ENCODE measurements at regions not wholly inside any gene's neighbourhood (a gene's known extent, or its start where the extent isn't known, plus 50 kb on each side); places are given as distances from the start of the nearest gene placed in this dataset.

DNA sequence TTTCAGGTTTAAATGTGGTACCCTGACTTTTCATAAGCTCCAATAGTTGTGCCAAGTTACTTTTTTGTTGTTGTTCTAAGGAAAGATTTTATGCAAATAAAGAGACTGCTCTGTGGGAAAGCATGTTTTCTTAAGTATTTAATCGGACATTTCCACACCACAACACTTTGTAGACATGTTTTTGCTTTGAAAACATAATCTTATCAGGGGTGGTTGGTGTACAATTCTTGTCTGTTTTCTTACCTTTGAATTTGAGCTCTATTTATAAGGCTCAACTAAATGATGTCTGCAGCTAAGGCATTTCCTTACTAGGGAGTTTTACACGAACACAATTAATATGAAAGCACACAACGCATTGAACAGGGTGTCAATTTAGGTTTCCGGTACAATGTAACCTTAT, 81.5 kb upstream of the CDIN1 start:
- no peak for TF ChIP-seq POLR2A (IDR thresholded peaks at IDR 0.05)
- TF ChIP-seq, protein P1, sequence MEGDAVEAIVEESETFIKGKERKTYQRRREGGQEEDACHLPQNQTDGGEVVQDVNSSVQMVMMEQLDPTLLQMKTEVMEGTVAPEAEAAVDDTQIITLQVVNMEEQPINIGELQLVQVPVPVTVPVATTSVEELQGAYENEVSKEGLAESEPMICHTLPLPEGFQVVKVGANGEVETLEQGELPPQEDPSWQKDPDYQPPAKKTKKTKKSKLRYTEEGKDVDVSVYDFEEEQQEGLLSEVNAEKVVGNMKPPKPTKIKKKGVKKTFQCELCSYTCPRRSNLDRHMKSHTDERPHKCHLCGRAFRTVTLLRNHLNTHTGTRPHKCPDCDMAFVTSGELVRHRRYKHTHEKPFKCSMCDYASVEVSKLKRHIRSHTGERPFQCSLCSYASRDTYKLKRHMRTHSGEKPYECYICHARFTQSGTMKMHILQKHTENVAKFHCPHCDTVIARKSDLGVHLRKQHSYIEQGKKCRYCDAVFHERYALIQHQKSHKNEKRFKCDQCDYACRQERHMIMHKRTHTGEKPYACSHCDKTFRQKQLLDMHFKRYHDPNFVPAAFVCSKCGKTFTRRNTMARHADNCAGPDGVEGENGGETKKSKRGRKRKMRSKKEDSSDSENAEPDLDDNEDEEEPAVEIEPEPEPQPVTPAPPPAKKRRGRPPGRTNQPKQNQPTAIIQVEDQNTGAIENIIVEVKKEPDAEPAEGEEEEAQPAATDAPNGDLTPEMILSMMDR (IDR thresholded peaks at IDR 0.05), result no peak

All from vagina (tissue), 2 donors.